NT2/D1 (cell line): ENCODE measurements at regions not wholly inside any gene's neighbourhood (a gene's known extent, or its start where the extent isn't known, plus 50 kb on each side); places are given as distances from the start of the nearest gene placed in this dataset.

Experiments used
- SUZ12 ChIP-seq: IDR thresholded peaks from 2 replicates; pipeline ENCODE4 v1.6.1; 2011; ENCODE audit not compliant: insufficient read length, insufficient read depth; ENCODE audit errors: extremely low read depth
- YY1 ChIP-seq: IDR thresholded peaks from 2 replicates; pipeline ENCODE4 v1.6.1; 2011; ENCODE audit not compliant: insufficient read length, insufficient read depth
- ZNF274 ChIP-seq: IDR thresholded peaks from 2 replicates; pipeline ENCODE4 v1.6.1; 2011; ENCODE audit warnings: mild to moderate bottlenecking, low read depth, low read length

DNA sequence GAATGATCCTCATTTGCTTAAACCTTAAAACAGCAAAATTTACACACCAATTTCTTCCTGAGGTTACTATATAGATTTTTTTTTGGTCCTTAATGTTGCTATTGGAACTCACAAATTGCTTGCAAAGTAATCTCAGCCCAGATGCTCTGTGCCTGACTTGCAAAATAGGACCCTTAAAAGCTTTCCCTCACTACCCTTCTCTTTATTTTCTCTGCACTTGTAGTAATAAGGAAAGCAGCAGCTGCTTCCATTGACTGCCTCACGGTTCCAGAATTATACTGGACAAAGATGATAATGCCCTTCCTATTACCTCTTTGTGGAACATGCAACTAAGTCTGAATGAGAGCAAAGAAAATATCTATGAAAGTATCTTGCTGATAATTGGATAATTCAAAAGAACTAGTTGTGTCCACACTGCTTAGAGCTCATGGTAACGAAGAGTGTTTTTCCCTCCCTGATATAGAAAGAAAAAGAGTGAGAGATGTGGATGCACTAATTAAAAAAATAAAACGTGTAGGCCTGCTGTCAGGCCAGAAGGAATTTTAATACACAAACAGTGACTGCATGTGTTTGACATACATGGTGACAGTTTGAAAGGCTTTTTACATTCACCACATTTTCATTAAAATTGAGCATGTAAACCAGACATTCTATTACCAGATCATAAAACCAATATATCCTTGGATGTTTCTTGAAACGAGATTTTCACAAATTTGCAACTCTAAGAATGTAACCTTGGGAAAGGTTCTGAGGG, 783.1 kb downstream of the GBE1 start:
- TF ChIP-seq ZNF274 (no peak), YY1 (no peak), SUZ12 (no peak)
